Right lobe of liver (tissue), 6 donors: ENCODE measurements at regions not wholly inside any gene's neighbourhood (a gene's known extent, or its start where the extent isn't known, plus 50 kb on each side); places are given as distances from the start of the nearest gene placed in this dataset.

Experiments used
- ATAC-seq, 4 donors: fragments of 200-7000 bp; cut with Tn5 transposase; one replicate each; pipeline ENCODE4 v1.9.1; 2020; ENCODE audit warnings: mild to moderate bottlenecking in 4 of 4, moderate library complexity in 4 of 4
- DNase-seq, 3 donors: peaks; one replicate each; pipeline ENCODE4 v3.0.0-alpha.2; 2020
- H3K27ac ChIP-seq, 3 donors: fragments of 200-600 bp; one replicate each; pipeline ENCODE4 v1.8.0; 2022
- H3K27me3 ChIP-seq, 2 donors: fragments of 200-600 bp; one replicate each; pipeline ENCODE4 v1.8.0; 2022
- H3K36me3 ChIP-seq, 4 donors: fragments of 200-600 bp; sonication (generic) in 1 of 4; one replicate each; pipeline versions ENCODE4 v1.5.1 to v1.8.0; 2017 to 2022; ENCODE audit warnings: control low read depth in 1 of 4
- H3K4me1 ChIP-seq, 4 donors: fragments of 200-600 bp; sonication (generic) in 1 of 4; one replicate each; pipeline versions ENCODE4 v1.5.1 to v1.8.0; 2017 to 2022; ENCODE audit warnings: control low read depth in 1 of 4
- H3K4me3 ChIP-seq, 3 donors: fragments of 200-600 bp; one replicate each; pipeline ENCODE4 v1.8.0; 2022
- H3K9me3 ChIP-seq, 4 donors: fragments of 200-600 bp; sonication (generic) in 1 of 4; one replicate each; pipeline versions ENCODE4 v1.5.1 to v1.8.0; 2017 to 2022; ENCODE audit warnings: control low read depth in 1 of 4
- POLR2A ChIP-seq: fragments of 450-650 bp; IDR thresholded peaks from one replicate; pipeline ENCODE4 v1.6.1; 2017; ENCODE audit warnings: antibody characterized with exemption, mild to moderate bottlenecking
- WGBS: methylation state at CpG from one replicate; pipeline ENCODE4 v1.1.6; 2018; ENCODE audit warnings: low coverage, low lambda C conversion rate; ENCODE audit not compliant: insufficient coverage; ENCODE audit errors: missing lambda C conversion rate; 5-methylcytosine and 5-hydroxymethylcytosine counted together
- intact Hi-C, 2 donors: fragments of 100-400 bp; cut with DNase I; formaldehyde crosslinking; loops; one replicate each; pipeline versions ENCODE4 v1.11.2 to v1.14.1; 2022
- TF ChIP-seq, protein P1 (sequence below), 4 donors: fragments of 200-600 bp in 3 of 4; fragments of 450-650 bp in 1 of 4; IDR thresholded peaks; one replicate each; pipeline versions ENCODE4 v1.5.1 to v1.8.0; 2016 to 2022; ENCODE audit warnings: antibody characterized with exemption in 4 of 4, mild to moderate bottlenecking in 2 of 4
- donor health status: DM: no; HTN: yes; CAD: no.
- donor health status: DM: no; HTN: no; CAD: no.
- donor health status: DM: no; HTN: no; CAD: no.
- donor health status: DM: no; HTN: yes; CAD: no.
- donor health status: DM: no; HTN: yes; CAD: no.

DNA sequence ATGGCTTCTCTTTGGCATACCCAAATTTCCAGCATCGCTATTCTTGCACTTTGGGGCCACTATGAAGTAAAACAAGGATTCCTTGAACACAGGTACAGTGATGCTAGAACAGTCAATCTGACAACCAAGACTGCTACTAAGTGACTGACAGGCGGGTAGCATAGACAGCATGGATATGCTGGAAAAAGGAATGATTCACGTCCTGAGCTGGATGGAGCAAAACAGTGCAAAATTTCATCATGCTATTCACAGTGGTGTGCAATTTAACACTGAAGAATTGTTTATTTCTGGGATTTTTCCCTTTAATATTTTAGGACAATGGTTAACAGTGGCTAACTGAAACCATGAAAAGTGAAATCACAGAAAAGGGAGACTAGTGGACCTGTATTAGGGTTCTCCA is 1511.2 kb upstream of the ZEB2 start:
- DNase-seq (no peak), ATAC-seq (no peak)
- TF ChIP-seq, protein P1, sequence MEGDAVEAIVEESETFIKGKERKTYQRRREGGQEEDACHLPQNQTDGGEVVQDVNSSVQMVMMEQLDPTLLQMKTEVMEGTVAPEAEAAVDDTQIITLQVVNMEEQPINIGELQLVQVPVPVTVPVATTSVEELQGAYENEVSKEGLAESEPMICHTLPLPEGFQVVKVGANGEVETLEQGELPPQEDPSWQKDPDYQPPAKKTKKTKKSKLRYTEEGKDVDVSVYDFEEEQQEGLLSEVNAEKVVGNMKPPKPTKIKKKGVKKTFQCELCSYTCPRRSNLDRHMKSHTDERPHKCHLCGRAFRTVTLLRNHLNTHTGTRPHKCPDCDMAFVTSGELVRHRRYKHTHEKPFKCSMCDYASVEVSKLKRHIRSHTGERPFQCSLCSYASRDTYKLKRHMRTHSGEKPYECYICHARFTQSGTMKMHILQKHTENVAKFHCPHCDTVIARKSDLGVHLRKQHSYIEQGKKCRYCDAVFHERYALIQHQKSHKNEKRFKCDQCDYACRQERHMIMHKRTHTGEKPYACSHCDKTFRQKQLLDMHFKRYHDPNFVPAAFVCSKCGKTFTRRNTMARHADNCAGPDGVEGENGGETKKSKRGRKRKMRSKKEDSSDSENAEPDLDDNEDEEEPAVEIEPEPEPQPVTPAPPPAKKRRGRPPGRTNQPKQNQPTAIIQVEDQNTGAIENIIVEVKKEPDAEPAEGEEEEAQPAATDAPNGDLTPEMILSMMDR (IDR thresholded peaks at IDR 0.05) = no peak
- TF ChIP-seq POLR2A = no peak
- Histone ChIP-seq H3K36me3 (no peaks in the 10 kb centered on the region), H3K9me3 (no peaks in the 10 kb centered on the region), H3K4me1 (no peaks in the 10 kb centered on the region), H3K27ac (no peak overlapping the region), H3K4me3 (no peak overlapping the region), H3K27me3 (no peaks in the 10 kb centered on the region)
- intact Hi-C loops = no loop called here
- WGBS = 69% methylated on average over 3 of the region's 3 CpGs

DNA sequence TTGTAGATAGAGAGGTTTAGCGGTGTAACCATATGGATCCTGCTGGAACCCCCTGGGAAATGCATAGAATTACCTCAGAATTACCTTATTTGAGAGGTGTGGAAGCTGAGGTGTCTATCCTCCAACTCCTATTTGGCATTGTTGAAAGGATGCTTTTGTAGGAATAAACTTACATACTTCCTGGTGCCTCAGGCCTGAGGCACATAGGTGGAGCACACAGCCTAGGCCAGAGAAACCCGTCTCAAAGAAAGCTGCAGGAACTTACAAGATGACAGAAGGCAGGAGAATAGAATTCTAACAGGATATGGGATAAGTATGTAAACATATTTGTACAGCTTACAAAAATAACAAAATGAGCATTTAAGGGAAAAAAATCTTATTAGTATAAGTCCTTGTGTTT is 1507.2 kb upstream of the ZEB2 start:
- WGBS = 58% methylated on average over 2 of the region's 2 CpGs

DNA sequence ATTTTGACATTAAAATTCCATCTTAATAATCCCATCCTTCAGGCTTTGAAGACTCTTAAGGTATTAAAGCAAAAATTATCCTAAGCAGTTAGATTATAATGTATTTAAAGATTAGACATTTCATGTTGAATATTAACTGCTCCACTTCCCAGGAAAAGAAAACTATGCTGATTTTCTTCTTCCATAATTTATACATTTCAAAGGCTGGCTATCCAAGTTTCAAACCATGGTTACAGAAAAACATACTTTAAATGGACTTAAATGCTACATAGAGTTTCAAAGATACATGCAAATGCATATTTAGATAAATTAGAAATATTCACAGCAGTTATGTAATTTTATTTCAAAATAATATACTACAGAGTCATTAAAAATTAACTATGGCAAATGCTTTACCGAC is 1505.6 kb upstream of the ZEB2 start:
- intact Hi-C loops = no loop called here

More for the DNA sequence above, 1507.2 kb upstream of the ZEB2 start:
- TF ChIP-seq POLR2A = no peak
- TF ChIP-seq, protein P1 (IDR thresholded peaks at IDR 0.05) = no peak
- intact Hi-C loops = no loop called here
- no peak for DNase-seq
- no peaks in the 10 kb centered on the region for H3K4me1 ChIP-seq
- H3K4me3 ChIP-seq = no peak overlapping the region
- H3K27ac ChIP-seq = no peak overlapping the region
- H3K9me3 ChIP-seq = no peaks in the 10 kb centered on the region
- H3K27me3 ChIP-seq = no peaks in the 10 kb centered on the region
- no peaks in the 10 kb centered on the region for H3K36me3 ChIP-seq
- no peak for ATAC-seq

DNA sequence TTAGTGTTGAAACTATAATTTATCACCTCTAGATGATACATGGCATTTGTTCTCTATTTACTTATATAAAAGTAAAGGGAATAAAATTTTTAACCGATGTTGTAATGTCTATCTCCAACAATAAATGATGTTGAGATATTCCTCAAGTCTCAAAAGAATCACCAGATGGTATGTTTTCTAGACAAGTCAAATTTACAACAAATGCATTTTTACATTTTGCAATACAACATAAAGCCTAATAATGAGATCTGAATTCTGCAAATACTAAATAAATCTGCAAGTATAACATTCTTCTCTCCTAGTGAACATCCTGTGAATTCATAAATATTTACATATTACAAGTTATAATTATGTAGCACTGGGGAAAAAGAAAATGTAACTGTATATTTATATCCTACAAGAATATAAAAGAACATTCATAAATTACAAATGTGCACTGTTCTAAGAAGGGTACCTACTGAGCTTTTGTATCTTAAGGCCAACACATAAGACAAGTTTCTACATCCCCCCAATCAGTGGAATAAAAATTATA is 1504.4 kb upstream of the ZEB2 start:
- no peaks in the 10 kb centered on the region for H3K4me1 ChIP-seq
- WGBS = 53% methylated on average over 1 of the region's 1 CpG
- DNase-seq = no peak
- ATAC-seq = no peak
- H3K9me3 ChIP-seq = no peaks in the 10 kb centered on the region
- intact Hi-C loops = no loop called here
- H3K36me3 ChIP-seq = no peaks in the 10 kb centered on the region
- TF ChIP-seq, protein P1 (IDR thresholded peaks at IDR 0.05) = no peak
- TF ChIP-seq POLR2A = no peak
- no peak overlapping the region for H3K4me3 ChIP-seq
- H3K27me3 ChIP-seq = no peaks in the 10 kb centered on the region
- no peak overlapping the region for H3K27ac ChIP-seq

More for the DNA sequence above, 1505.6 kb upstream of the ZEB2 start:
- Histone ChIP-seq H3K4me3 (no peak overlapping the region), H3K36me3 (no peaks in the 10 kb centered on the region), H3K27me3 (no peaks in the 10 kb centered on the region), H3K27ac (no peak overlapping the region), H3K9me3 (no peaks in the 10 kb centered on the region), H3K4me1 (no peaks in the 10 kb centered on the region)
- DNase-seq (no peak), ATAC-seq (no peak)
- 58% methylated on average over 1 of the region's 1 CpG for WGBS
- TF ChIP-seq POLR2A = no peak
- TF ChIP-seq, protein P1 (IDR thresholded peaks at IDR 0.05) = no peak

DNA sequence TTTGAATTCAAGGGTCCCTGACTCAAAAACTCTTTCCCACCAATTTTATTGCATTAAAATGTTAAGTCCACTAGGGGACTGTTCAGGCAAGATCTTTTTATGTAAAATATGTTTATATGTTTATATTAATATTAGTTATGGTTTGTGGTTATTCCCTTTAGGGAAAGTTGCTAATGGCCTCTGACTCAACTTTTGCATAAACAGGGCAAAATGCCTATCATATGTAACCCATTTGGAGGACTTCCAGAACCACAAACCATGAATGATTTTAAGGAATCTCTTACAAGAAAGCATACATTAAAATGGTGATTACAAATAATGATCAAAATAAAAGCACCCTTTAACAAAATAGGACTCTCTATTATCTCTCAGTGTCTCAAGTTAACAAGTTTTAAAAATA is 1484.5 kb upstream of the ZEB2 start:
- intact Hi-C loops = no loop called here
- no peak for TF ChIP-seq POLR2A
- TF ChIP-seq, protein P1 (IDR thresholded peaks at IDR 0.05) = no peak
- DNase-seq (no peak), ATAC-seq (no peak)
- no peak overlapping the region for H3K27ac ChIP-seq
- no peaks in the 10 kb centered on the region for H3K27me3 ChIP-seq
- H3K4me1 ChIP-seq = no peaks in the 10 kb centered on the region
- H3K9me3 ChIP-seq = no peaks in the 10 kb centered on the region
- no peaks in the 10 kb centered on the region for H3K36me3 ChIP-seq
- no peak overlapping the region for H3K4me3 ChIP-seq
